ENCODE measurements at regions not wholly inside any gene's neighbourhood (a gene's known extent, or its start where the extent isn't known, plus 50 kb on each side); places are given as distances from the start of the nearest gene placed in this dataset.
"Not testable (repeated sequence)": the region's sequence is repeated elsewhere in the genome, so short reads cannot be mapped to it uniquely, and the experiment has no call there.

DNA sequence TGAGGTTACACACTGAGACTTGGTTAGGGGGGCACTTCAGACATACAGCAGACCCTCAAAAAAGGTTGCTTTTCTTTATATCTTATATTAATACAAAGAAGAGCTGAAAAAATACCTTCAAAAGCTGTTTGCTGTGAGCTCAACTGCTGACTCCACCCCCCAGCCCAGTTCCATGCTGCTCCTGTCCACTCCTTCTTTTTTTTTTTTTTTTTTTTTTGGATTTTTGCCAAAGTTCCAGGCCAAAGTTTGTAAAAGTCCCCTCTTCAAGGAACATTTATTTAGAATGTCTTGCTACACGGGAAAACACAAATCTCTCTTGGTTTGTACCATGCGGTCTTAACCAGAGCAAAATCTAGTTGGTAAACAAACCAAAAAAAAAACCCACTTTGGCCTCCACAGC lies 85.3 kb upstream of the AKAP12 start:
- no peak for DNase-seq

DNA sequence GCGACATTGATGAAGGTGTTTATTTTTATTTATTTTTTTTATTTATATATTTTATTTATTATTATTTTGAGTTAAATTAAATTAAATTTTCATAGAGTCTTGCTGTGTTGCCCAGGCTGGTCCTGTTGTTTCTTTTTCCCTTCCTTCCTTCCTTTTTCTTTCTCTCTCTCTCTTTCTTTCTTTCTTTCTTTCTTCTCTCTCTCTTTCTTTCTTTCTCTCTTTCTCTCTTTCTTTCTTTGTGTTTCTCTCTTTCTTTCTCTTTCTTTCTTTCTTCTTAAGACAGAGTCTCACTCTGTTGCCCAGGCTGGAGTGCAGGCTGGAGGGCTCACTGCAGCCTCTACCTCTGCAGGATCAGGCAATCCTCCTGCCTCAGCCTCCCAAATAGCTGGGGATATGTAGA lies 84.7 kb upstream of the AKAP12 start:
- no peak for DNase-seq

DNA sequence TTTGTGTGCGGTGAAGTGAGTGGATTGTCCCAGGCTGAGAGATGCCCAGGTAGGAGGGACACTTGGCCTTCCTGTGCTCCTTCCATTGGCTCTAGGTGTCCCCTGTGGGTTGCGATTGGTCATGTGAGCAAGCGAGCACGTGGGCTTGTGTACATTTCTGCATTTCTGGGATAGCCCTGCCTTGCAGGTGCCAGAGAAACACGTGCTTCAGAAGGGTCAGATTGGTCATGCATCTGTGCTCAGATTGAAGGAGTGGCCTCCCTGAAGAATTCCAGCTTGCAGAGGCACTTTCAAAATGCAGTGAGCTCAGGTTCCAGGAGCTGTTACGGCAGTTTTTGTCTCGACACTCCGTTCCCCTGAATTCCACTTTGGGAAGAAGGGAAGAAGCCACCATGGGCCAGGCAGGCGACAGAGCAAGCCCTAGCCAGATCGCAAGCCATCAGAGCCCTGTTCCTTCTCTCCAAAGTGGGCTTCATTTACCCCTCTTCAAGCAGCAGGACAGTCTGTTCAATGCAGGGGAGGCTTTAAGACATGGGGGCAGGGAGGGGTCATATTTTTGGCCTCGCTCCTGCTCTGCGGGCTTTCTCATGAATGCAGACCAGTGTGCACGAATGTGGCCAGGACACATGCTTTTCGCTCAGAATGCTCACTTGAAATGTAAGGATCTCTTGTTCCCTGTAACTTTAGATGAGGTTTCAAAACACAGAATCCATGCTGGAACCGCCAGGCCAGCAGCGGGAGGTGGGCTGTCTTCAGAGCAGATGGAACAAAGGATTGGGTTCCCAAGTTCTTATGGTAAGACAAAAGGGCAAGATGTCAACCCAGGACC lies 78.6 kb upstream of the AKAP12 start:
- DNase-seq = peak; percentile 8

DNA sequence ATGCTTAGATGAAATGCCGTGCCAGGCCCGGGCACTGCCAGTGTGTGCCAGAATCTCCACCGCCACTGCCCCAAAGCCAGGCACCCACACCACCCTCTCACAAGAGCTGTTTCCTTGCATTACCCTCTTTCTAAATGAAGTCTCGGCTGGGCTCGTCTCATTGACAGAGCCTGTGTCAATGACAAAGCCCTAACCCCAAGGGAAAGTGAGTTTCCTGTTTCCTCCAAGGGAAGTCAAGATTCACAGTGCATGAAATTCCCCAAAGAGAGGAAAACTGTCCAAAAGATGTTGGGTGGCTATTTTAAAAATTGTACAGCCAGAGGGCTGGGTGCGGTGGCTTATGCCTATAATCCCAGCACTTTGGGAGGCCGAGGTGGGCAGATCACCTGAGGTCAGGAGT lies 75.4 kb upstream of the AKAP12 start:
- no peak for DNase-seq

DNA sequence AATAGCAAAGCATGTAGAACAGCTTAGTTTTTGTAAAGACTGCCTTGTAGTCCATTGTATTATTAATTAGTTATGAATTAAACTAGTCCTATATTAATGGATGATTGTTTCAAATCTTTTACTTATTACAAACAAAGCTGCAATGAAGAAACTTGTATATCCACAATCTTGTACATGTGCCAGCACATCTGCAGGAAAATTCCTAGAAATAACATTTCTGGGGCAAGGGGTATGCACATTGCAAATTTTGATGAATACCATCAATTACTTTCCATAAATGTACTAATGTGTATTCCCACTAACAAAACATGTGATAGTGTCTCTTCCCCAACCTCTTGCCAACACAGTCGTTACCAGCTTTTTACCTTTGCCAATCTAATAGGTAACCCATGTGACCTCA lies 73.6 kb upstream of the AKAP12 start:
- DNase-seq = no peak

DNA sequence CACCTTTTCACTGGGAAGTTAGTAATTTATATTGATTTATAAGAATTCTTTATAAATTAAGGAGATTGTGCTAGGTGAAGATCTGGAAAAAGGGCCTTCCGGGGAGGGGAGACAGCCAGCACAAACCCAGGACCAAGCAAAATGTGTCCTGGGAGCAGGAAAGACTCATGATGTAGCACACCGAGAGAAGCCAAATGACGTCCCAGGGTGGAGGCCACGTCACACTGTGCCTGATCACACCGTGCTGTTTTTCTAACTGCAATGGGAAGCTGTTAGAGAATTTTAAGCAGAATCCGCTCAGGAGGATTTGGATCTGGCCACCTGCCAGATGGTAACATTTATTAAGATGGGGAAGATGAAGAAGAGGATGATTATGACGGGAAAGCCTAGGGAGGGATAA lies 72.7 kb upstream of the AKAP12 start:
- no peak for DNase-seq

DNA sequence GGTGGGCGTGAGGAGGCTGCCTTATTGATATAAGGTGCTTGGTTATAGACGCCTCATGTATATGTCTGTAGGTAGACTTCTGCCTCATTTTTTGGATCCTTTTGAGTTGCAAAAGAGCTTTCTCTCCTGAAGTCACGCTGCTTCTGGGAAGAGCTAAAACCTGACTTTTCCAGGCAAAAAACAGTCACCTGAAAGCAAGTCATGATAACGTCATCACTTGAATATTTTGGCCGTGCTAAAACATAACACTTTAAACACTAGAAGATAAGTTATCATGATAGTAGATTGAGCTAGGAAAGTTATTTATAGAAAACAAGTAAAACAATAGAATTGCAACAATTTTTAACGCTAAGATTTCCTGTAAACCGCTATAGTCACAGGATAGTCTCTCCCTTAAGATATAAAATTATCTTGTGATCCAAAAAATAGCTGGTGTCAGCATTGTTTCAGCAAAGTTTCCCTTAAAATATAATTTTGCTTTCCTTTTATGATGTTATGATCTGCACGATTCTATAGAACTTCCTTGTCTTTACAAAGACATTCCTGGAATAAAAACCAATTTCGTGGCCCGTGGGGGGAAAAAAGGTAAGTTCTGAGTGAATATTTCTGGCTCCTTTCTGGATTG lies 69.0 kb upstream of the AKAP12 start:
- no peak for DNase-seq

DNA sequence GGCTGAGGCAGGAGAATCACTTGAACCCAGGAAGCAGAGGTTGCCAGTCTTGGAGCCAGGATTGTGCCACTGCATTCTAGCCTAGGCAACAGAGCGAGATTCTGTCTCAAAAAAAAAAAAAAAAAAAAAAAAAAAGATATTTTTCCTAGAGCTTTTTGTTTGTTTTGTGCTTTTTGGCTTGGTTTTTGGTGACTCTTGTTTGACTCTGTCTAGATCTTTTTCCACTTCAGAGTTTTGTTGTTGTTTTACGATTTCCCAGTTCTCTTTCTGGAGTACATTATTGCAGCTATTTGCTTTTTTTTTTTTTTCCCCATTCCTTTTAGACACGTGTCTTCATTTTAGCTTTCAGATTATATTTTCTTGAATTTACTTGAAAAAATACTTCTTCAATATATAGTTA lies 67.0 kb upstream of the AKAP12 start:
- no peak for DNase-seq

DNA sequence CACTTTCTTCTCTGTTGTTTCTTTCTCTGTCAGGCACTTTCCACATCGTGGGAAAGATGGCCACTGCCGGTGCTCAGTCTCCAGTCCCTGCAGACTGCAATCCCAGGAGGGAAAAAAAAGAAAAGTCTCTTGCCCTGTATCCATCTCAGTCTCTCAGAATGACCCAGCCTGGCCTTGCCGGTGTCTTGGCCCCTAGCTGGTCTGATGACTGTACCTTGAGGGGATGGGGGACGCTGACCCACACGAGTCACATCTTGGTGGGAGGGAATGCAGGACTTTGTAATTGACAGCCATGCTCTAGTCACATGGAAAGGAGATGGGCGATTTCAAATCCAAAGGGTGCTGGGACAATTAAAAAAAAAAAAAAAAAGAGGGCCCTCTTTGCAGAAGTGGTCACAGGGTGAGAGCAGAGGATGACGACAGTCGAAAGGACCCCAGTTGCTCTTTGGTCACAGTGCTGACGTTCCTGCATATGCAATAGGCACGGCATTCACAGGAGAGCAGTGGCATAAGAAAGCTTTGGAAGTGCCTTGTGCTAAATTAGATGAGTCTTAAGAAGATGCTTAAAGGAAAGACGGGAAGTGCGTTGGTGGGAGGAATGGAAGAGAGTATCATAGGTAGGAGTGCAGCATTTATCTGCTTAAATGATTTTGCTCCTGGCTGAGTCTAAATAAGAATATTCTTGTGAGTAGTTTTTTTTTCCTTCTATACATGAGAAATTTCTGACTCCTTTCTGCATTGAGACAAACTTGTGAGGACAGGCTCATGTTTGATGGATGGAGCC lies 63.9 kb upstream of the AKAP12 start:
- DNase-seq = no peak

DNA sequence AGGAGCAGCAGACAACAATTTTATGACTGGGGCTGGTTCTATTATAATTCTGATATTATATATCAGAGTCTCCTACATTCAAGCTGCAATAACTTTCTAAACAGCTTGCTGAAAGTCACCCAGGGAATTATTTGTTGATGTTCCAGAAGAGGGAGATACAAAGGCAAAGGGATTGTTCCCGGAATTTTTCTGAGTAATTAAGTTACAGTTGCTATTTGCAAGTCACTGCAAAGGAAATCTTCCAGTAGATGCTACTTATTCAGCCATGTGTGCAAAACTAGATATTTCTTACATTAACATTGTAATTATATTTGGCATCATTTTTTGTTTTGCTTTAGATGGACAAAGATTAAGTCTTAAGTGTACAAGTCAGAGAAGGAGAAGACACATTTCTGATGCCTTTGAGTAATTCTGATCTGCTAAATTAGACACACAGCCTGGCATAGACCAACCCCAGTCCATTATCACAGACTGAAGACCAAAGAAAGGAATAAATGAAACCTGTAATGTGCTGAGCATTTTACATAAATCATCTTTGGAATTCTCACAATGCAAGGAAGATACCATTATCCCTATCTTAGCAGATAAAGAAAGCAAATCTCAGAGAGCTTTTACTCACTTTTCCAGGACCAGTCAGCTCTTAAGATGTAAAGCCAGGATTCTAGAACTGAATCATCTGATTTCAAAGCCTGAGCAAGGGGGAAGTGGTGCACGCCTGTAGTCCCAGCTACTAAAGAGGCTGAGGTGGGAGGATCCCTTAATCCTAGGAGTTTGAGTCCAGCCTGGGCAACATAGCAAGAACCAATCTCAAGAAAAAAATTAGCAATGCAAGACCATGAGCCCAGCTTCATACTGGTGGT lies 62.6 kb upstream of the AKAP12 start:
- no peak for DNase-seq

DNA sequence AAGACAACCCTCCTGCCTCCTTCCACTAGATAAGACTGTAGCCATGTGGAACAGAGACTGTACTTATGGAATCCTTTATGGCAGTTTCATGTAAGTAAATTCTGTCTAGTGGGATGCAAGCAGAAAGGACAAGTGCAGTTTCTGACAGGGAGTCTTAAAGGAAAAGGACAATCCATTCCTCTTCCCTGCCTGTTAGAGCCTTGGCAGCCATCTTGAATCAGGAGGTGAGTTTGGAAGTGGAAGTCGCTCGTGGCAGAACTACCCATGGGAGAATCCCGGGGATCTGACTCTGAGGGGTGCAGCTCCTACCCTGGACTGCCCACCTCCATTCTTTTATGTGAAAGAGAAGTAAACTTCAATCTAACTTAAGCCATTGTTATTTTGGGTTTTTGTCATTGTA lies 61.4 kb upstream of the AKAP12 start:
- no peak for DNase-seq

DNA sequence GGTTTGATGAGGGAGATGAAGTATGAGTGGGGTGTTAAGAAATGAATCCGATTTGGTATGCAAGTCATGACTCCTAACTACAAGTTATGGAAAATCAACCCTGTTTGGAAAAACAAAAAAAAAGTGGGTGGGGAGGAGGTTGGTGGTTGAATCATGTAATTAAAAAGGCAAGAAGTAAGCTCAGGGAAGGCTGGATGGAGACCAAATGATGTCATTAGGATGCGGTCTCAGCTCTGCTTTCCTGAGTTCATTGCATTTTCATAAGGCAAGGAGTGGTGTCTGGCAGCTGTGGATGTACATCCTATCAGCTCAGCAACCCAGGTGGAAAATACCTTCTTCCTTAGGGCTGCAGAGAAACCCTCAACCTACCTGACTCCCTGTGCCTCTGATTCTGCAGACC lies 60.4 kb upstream of the AKAP12 start:
- no peak for DNase-seq

DNA sequence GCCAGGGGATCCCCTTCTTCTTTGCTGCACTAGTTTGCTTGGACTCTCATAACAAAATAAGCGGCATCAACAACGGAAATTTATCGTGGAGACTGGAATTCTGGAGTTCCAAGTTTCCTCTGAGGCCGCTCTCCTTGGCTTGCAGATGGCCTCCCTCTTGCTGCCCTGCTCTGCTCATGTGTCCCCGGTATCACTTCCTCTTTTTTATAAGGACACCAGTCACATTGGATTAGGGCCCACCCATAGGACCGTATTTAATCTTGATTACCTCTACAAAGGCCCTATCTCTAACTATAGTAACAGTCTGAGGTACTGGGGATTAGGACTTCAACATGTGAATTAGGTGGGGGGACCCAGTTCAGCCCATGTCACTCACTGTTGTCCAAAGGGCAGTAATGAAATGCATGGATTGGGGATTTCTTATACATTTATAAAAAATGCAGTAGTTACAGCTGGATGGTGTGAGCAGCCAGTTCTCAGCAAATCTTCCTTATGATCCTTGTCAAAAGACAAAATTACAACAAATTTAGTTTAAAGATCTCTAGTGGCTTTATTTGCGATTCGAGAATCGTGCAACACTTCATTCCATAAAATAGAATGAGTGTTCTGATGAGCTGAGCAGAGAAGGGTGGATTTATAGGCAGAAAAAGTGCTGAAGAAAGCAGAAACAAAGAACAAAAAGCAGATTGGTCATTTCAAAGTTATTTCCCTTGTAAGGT lies 59.3 kb upstream of the AKAP12 start:
- no peak for DNase-seq

DNA sequence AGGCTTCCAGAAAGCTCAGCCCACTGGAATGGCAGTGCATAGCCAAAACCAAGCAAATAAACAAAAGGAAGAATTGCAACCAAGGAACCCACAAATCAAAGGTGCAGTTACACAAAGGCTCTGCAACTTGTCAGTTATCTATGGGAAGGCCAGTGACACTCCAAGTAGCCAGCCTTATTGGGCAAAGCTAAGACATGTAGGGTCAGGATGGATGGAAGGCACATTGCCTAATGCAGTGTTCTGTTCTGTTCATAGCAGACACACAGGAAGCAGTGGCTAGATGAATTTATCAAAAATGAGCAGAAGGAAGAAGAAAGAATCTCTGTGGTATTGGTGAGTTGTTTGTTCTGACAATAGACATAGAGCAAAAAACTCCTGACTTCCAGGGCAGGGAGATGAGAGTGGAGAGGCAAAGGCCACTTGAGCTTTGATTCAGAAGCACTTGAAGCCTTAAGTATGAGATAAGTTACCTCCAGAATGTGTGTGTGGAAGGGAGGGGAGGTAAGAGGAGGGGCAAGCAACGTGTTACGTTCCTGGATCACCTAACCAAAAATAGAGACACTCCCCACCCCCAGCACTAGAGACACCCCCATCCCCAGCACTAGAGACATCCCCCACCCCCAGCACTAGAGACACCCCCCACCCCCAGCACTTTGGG lies 57.9 kb upstream of the AKAP12 start:
- DNase-seq = no peak

DNA sequence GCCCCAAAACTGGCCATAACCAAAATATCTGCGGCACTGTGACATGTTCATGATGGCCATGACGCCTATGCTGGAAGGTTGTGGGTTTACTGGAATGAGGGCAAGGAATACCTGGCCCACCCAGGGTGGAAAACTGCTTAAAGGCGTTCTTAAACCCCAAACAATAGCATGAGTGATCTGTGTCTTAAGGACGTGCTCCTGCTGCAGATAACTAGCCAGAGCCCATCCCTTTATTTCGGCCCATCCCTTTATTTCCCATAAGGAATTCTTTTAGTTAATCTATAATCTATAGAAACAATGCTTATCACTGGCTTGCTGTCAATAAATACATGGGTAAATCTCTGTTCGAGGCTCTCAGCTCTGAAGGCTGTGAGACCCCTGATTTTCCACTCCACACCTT lies 56.8 kb upstream of the AKAP12 start:
- DNase-seq = not testable (repeated sequence)

DNA sequence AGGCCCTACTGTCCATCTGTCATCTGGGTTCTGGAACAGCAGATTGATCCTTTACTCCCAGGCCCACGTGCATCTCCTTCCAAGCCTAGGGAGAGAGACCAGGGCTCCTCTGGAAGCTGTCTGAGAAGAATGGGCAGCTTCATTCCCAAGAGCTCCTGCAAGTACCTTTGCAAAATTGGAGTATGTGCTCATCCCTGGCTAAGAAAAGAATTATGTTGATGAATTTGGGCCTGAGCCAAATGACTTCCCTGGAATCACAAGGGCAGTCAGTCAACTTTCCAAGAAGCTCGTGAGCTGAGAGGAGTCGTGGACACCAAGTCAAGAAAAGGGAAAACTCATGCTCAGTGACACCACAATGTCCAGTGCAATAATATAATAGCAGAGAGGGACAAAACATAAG lies 54.6 kb upstream of the AKAP12 start:
- DNase-seq = no peak

DNA sequence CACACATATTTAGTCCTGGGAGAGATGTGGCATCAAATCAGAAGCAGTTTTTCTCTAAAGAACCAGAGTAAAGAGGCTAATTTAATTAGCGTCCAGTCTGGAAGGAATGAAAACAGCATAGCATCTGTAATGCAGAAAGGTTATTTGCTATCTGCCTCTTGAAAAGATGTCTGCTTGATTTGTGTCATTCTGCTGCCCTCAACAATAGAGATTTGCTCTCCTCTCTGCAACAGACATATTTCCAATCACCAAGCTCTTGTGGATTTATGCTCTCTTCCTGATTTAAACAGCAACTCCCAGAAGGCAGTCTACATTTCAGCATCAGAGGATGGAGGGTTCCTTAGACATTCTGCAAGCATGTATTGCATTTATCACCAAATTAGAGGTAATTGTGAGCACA lies 53.5 kb upstream of the AKAP12 start:
- DNase-seq = no peak

DNA sequence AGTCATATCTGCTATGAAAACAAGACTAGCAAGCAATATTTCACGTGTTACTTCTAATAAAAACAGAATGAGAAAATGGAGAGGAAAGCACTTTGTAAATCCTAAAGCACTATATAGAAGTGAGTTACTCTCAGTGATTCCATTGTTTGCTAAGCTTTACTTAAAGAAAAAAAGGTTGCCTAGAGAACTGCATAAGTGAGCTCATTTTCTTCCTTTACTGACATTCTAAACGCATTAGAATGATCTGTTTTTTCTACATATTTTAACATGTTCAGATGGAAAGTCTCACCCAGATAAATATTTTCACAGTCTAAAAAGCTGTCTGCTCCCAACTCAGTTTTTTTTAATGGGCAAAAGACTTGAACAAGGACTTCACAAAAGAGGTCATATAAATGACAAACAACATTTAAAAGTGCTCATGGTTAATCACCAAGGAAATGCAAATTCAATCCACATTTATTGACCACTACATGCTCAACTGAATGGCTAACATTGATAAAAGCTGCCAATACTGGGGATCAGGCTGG lies 52.9 kb upstream of the AKAP12 start:
- DNase-seq = no peak

Data from NCI-H1092 treated with DMSO at 0.1 percent for 48 hours (cell line).